ENCODE measurements at regions not wholly inside any gene's neighbourhood (a gene's known extent, or its start where the extent isn't known, plus 50 kb on each side); places are given as distances from the start of the nearest gene placed in this dataset.
"Not testable (repeated sequence)": the region's sequence is repeated elsewhere in the genome, so short reads cannot be mapped to it uniquely, and the experiment has no call there.

GRCh38 chr1:116185161-116185701 lies 74.0 kb downstream of the MAB21L3 start:
- no peak for DNase-seq

DNA sequence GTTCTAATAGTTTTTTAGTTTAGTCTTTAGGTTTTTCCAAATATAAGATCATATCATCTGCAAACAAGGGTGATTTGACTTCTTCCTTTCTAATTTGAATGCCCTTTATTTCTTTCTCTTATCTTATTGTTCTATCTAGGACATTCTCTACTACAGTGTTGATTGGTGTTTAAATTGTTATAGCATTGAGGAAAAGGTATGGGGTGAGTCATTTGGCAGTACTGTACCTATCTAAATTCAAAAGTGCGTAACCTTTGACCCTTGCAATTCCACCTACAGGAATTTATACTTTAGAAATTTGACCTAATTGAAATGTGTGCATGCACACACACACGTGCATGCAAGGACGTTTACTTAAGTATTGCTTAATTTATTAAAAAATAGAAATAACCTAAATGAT lies 78.3 kb downstream of the MAB21L3 start:
- DNase-seq = no peak

DNA sequence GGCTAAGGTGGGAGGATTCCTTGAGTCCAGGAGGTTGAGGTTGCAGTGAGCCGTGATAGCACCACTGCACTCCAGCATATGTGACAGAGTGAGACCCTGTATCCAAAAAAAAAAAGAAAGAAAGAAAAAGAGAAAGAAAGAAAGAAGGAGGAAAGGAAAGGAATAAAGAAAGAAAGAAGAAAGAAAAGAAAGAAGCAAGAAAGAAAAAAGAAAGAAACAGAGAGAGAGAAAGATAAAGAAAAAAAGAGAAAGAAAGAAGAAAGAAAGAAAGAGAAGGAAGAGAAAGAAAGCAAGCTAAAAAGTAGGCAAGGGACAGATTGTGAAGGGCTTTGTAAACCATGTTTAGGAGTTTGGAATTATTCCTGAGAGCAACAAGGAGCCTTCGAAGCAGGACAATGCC lies 80.1 kb downstream of the MAB21L3 start:
- DNase-seq = no peak

DNA sequence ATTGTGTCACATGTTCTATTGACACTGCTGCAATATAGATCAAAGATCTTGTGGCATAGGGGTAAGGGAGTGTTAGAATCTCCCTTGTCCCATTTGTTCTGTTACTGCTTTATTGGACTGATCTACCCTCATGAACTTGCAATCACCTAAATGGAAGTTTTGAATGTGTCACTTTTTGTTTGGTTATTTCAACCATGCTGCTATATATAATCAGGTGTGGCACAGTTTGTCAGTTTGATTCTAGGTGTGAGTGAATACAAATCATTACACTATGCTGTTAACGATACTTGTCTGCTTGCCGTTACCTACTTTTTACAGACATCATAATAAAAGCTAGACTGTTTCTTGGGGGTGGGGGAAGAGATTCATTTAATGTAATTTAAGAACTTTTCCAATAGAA lies 82.6 kb downstream of the MAB21L3 start:
- no peak for DNase-seq

GRCh38 chr1:116194568-116194967 lies 83.4 kb downstream of the MAB21L3 start:
- no peak for DNase-seq

- DNase-seq = no peak
Observed at GRCh38 chr1:116195077-116195868, 84.1 kb downstream of the MAB21L3 start.

DNA sequence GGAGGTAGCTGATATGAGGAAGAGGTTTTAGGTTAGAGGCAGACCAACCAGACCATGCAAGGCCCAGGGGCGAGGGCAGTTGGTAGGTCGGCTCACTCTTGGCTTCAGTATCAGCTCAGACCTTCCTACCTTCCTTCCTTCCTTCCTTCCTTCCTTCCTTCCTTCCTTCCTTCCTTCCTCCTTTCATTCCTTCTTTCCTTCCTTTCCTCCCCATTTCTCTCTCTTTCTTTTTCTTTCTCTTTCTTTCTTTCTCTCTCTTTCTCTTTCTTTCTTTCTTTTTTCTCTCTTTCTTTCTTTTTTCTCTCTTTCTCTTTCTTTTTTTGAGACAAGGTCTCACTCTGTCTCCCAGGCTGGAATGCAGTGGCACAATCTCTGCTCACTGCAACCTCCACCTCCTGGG lies 89.1 kb downstream of the MAB21L3 start:
- DNase-seq = not testable (repeated sequence)

GRCh38 chr1:116201911-116202310 lies 90.7 kb downstream of the MAB21L3 start:
- no peak for DNase-seq

- no peak for DNase-seq
Observed at GRCh38 chr1:116203181-116203723, 92.1 kb downstream of the MAB21L3 start.

DNA sequence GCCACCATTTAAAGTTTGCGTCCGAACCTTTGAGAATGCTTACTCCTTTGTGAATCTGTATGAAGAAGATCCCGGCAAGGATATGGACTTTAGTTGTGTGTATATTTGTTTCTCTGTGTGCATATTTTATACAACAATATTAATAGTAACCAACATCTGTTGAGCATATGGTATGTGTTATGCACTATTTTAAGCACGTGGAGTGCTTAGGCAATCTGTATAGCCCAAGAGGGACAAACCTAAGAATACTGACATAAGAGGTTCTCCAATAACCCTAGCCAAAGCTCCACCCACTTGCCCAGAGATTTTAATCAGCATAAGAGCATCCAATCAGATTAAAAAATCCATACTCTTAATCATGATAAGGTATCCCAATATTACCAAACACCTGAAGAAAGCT lies 92.7 kb downstream of the MAB21L3 start:
- no peak for DNase-seq

DNA sequence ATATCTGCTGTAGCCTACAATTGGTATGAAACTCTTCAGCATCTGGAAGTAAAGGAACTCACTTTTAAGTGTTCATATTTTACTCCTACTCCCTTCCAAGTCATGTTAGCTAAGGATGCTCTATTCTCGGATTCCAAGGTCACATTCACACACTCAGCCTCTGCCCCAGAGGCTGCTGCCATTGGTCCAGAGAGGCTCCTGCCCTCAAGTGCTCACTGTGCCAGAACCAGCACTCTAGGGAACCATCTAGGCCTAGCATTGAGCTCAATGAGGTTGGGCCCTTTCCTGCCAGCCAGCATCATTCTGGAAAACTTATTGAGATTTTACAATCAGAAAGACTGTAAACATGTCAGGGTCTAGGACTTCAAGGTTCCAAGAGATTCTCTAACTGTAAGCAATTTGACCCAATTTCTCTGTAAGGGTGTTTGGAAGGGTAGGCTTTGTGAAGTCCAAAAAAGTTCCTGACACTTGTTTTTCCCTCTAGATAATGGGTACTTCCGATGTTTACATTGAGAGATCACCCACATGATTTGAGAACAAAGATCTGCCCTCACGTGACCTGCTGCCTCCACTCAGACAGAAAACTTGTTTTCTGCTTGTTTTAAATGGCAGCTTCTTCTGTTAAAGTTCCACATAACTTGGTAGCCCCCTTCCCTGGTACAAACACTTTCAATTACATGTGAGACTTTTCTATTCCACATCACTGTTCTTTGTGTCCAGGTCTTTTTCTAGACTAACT lies 94.9 kb downstream of the MAB21L3 start:
- DNase-seq = no peak

DNA sequence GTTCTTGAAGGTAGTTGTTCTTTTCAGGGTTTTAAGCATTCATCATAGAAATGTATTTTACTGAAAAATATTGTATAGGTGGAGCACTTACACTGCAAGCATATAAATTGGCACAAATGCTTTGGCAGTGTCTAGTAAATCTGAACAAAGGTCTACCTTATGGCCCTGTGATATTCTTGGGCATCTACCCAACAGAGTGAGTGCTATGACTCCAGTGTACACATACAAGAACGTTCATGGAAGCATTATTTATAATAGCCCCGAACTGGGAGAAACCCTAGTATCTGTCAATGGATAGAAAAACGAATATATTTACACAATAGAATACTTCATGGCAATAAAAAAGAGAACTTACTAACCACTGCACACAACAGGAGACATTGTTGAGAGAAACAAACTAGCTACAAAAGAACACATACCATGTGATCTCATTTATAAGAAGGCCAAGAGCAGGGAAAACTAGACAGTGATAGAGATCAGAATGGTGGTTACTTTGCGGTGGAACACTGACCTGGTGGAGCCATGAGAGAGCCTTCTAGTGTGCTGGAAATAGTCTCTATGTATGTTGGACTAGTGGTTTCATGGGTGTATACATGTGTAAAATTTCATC lies 96.0 kb downstream of the MAB21L3 start:
- no peak for DNase-seq

GRCh38 chr1:116208136-116208535 lies 96.9 kb downstream of the MAB21L3 start:
- no peak for DNase-seq

- no peak for DNase-seq
Observed at GRCh38 chr1:116211294-116211693, 100.1 kb downstream of the MAB21L3 start.

GRCh38 chr1:116218922-116219321 lies 107.7 kb downstream of the MAB21L3 start:
- no peak for DNase-seq

GRCh38 chr1:116219651-116220434 lies 108.6 kb downstream of the MAB21L3 start:
- DNase-seq = no peak

DNA sequence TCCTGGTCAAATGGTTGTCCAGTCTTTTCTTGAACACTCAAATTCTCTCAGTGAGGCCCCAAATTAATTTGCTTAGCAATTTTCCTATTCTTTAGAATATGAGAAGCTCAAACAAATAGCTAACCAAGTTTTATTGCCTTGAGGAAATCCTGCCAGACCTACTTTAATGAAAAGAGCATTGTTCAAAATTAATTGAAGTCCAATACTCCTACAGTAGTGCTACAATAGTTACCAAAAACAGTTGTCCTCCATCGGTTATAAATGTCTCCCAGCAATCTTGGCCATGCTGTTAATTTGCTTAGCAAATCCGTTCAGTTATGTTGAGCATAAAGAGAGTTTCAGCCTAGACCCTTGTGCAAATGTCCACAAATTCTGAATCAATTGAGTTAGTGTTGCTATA lies 112.9 kb downstream of the MAB21L3 start:
- DNase-seq = no peak

DNA sequence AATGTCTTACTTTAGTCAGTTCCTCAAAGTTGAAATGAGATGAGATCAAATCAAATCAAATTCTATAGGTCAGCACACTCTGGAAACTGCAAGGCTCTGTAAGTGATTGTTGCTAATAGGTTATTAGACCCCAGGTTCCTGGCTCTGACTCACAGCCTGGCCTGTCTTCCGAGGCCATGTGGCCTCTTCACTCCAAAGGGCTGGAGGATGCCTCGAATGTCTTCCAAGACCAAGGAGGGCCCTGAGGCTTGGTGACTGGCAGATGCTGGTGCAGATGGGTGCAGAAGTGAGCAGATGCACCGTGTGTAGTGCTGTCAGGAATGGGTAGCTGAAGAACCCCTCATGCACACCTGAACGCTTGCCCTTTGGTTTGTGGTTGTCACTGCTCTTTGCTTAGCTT lies 113.4 kb downstream of the MAB21L3 start:
- DNase-seq = no peak

DNA sequence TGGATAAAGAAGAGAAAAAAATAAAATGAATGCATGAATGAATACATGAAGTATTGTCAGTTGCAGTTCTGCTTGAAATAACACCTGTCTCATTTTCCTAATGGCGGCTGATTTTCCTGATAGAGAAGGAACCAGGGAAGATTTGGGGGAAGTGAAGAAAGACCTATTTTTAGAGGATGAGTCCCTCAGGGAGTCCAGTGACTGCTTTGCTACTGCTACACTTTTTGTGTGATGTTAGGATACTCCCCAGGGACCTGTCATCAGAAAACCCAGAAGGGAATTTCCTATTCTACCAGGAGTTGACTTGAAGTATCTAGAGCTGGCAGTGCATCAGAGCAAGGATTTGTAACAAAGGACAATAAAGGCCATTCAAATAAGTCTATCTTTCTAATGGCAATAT lies 114.8 kb downstream of the MAB21L3 start:
- DNase-seq = no peak

GRCh38 chr1:116228511-116228910 lies 117.3 kb downstream of the MAB21L3 start:
- DNase-seq = no peak

DNA sequence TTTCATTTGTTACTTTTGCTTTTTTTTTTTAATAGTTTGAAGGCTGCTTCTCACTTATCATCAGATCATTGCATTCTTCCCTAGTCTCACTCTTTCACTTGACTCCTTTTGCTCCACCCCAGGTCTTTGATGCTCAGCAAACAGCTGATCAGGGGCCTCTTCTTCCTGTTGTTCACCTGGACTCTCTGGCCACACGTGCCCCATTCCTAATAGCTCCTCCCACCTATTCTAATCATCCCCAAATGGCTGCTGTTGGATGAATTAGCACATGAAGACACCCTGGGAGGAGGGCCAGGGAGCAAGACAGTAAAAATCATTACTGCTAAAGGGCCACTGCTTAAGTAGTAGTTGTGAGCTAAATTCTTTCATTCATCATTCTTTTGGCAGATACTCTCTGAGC lies 119.5 kb downstream of the MAB21L3 start:
- no peak for DNase-seq

GRCh38 chr1:116231752-116232151 lies 120.6 kb downstream of the MAB21L3 start:
- DNase-seq = no peak
